Left lobe of liver (tissue), 2 donors: ENCODE measurements at regions not wholly inside any gene's neighbourhood (a gene's known extent, or its start where the extent isn't known, plus 50 kb on each side); places are given as distances from the start of the nearest gene placed in this dataset.
"Not testable (repeated sequence)": the region's sequence is repeated elsewhere in the genome, so short reads cannot be mapped to it uniquely, and the experiment has no call there.

Experiments
- ATAC-seq: fragments of 200-7000 bp; cut with Tn5 transposase; one replicate; pipeline ENCODE4 v1.9.1; 2020; ENCODE audit warnings: mild to moderate bottlenecking, moderate library complexity
- DNase-seq: peaks from one replicate; pipeline ENCODE4 v3.0.0-alpha.2; 2020; ENCODE audit warnings: low spot score
- donor health status: DM: no; HTN: no; CAD: no; lungs with moderate emphysema.
- donor health status: DM: no; HTN: yes; CAD: no.

DNA sequence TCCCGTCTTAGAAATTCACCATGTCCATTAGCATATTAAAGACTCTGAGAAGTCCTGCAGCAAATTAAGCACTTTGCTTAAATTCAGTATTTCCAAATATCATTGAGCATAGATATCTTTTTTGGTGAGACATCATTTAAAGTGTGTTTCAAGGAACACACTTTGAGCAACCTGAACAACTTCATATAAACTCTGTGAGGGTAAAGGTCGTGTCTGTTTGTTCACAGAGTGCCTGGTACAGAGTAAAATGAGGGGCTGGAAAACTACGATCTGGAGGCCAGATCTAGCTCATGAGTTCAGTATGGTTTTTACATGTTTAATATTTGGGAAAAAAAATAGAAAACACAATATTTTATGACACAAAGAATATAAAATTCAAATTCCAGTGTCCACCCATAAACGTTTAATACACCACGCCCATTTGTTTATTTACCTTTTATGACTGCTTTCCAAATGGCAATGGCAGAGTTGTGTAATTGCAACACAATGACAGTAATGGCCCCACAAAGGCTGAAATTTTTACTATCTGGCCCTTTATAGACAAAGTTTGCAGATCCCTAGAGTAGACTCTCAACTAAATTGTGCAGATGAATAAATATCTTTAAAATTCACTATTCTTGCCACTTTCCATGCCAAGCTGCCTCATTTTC lies 67.4 kb downstream of the SNTN start:
- ATAC-seq (no peak), DNase-seq (no peak)

DNA sequence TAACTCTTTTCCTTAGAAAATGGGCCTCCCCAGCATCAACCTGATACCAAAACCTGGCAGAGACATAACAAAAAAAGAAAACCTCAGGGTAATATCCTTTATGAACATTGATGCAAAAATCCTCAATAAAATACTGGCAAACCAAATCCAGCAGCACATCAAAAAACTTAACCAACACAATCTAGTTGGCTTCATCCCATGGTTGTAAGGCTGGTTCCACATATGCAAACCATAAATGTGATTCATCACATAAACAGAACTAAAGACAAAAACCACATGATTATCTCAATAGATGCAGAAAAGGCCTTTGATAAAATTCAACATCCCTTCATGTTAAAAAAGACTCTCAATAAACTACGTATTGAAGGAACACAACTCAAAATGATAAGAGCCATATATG lies 68.5 kb downstream of the SNTN start:
- not testable (repeated sequence) for DNase-seq, ATAC-seq

DNA sequence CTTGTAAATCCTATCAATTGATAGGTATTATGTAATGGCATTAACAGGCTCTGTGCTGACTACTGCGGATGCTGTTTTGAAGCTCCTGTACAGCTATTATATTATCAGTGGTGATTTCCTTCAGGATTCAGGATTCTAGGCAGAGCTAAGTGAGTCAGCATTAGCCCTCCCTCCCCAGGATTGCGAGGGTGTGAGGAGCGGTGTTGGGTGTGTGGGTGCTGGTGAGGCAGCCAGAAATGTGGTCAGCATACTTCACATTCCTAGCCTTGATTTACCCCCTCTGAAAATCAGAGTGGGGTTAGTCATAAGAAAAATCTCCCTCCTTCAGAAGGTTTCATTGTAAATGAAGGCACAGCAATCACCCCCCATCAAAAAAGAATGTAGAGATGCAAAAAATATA lies 72.5 kb downstream of the SNTN start:
- ATAC-seq (no peak), DNase-seq (no peak)

DNA sequence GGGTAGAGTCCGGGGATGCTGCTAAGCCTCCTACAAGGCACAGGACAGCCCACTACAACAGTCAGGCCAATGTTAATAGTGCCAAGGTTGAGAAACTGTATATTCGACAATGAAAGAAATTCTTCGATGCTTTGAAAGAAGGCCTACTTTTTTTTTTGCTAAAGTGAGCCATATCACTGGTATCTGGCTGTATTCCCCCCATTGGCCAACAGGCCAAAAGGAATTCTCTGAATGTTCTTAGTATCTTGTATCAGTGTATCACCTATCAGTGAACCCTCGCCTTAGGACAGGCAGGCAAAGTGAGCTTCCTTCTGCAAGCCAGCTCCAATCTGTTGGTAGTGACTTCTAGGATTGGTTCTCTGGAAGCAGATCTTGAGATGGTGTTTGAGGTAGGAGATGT lies 74.2 kb downstream of the SNTN start:
- ATAC-seq (no peak), DNase-seq (no peak)

DNA sequence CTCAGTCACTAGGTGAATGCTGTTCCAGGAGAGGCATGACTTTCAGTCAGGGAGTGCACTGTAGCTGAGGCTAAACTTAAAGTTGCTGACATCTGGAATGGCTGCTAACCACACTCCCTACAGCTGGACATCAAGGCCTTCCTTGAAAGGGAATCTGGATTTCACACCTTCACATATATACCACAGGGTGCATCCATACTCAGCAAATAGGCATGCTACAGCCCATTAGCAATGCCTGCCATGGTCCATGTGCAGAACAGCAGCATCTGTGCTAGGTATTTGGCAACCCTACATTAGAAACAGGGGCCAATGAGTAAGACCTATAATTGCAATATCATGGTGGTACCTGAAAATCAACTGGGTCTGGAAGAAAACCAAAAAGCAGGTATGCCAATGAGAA lies 74.8 kb downstream of the SNTN start:
- no peak for ATAC-seq

DNA sequence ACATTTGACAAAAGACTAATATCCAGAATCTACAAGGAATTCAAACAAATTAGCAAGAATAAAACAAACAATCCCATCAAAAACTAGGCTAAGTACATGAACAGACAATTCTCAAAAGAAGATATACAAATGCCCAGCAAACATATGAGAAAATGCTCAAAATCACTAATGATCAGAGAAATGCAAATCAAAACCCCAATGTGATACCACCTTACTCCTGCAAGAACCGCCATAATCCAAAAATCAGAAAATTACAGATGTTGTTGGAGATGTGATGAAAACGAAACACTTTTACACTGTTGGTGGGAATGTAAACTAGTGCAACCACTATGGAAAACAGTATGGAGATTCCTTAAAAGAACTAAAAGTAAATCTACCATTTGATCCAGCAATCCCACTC lies 79.4 kb downstream of the SNTN start:
- ATAC-seq (no peak), DNase-seq (no peak)

More for the DNA sequence above, 74.8 kb downstream of the SNTN start:
- no peak for DNase-seq

DNA sequence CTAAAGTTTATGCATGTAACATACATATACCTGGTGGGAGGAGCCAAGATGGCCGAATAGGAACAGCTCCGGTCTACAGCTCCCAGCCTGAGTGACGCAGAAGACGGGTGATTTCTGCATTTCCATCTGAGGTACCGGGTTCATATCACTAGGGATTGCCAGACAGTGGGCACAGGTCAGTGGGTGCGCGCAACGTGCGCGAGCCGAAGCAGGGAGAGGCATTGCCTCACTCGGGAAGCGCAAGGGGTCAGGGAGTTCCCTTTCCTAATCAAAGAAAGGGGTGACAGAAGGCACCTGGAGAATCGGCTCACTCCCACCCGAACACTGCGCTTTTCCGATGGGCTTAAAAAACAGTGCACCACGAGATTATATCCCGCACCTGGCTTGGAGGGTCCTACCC lies 80.8 kb downstream of the SNTN start:
- ATAC-seq, DNase-seq: not testable (repeated sequence)

DNA sequence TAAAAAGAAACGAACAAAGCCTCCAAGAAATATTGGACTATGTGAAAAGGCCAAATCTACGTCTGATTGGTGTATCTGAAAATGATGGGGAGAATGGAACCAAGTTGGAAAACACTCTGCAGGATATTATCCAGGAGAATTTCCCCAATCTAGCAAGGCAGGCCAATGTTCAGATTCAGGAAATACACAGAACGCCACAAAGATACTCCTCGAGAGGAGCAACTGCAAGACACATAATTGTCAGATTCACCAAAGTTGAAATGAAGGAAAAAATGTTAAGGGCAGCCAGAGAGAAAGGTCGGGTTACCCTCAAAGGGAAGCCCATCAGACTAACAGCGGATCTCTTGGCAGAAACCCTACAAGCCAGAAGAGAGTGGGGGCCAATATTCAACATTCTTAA lies 82.2 kb downstream of the SNTN start:
- not testable (repeated sequence) for ATAC-seq, DNase-seq

DNA sequence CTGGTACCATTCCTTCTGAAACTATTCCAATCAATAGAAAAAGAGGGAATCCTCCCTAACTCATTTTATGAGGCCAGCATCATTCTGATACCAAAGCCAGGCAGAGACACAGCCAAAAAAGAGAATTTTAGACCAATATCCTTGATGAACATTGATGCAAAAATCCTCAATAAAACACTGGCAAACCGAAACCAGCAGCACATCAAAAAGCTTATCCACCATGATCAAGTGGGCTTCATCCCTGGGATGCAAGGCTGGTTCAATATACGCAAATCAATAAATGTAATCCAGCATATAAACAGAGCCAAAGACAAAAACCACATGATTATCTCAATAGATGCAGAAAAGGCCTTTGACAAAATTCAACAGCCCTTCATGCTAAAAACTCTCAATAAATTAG lies 82.3 kb upstream of the C3orf49 start:
- DNase-seq, ATAC-seq: not testable (repeated sequence)

DNA sequence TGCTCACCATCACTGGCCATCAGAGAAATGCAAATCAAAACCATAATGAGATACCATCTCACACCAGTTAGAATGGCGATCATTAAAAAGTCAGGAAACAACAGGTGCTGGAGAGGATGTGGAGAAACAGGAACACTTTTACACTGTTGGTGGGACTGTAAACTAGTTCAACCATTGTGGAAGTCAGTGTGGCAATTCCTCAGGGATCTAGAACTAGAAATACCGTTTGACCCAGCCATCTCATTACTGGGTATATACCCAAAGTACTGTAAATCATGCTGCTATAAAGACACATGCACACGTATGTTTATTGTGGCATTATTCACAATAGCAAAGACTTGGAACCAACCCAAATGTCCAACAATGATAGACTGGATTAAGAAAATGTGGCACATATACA lies 80.5 kb upstream of the C3orf49 start:
- not testable (repeated sequence) for ATAC-seq

DNA sequence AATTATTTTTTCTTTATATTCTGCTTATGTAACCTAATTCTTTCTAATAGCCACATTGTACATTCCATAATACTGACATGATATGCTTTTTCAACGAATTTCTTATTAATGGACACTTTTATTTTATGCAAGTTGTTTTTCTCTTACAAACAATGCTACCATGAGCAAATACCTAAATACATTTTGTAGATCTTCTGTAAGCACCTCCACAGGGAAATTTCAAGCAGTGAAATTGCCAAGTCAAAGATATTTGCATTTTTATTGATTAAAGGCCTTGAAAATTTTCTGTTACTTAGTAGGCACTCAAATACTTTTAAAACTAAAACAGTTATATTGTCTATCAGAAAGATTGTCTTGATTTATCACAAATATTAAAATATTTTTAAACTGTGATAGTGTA lies 79.6 kb upstream of the C3orf49 start:
- no peak for DNase-seq

More for the DNA sequence above, 80.5 kb upstream of the C3orf49 start:
- not testable (repeated sequence) for DNase-seq

DNA sequence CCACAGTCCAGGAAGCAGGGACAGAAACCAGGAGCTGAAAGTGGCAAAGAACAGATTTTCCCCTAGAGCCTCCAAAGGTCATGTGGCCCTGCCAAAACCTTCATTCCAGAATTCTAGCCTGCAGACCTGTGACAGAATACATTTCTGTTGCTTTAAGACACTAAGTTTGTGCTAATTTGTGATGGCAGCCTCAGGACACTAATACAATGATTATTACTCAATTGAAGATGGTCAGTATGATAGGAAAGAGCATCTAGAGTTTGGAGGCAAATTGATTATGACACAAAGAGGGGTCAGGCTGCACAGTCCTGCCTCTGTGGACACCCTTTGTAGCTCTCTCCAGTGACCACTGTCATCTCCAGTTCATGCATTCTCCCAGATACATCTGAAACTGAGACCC lies 79.0 kb upstream of the C3orf49 start:
- DNase-seq (no peak), ATAC-seq (no peak)

More for the DNA sequence above, 79.6 kb upstream of the C3orf49 start:
- ATAC-seq, result no peak

DNA sequence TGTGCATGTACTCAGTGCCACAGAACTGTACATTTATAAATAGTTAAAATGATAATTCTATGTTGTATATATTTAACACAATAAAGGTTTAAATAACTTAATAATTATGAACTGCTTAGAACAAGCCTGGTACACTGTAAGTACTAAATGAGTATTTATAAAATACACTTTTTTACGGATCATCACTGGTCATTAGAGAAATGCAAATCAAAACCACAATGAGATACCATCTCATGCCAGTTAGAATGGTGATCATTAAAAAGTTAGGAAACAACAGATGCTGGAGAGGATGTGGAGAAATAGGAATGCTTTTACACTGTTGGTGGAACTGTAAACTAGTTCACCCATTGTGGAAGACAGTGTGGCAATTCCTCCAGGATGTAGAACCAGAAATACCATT lies 74.4 kb upstream of the C3orf49 start:
- not testable (repeated sequence) for ATAC-seq, DNase-seq

DNA sequence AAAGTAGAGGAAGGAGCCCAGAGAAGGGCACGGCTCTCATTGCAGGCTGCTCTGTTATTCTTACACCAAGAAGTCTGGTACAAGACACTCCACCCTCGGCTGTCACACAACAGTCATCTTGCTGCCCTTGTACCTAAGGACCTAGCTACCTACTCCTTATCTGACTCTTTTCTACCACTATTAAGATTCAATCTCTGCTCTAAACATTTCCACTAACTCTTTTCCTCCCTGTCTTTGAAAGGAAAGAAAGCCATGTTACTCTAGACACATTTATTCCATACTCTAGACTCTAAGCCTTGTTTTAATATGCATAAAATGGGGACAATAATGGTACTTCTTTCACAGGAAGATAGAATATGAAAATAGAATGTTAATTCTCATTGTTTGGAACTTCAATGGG lies 73.3 kb upstream of the C3orf49 start:
- no peak for DNase-seq
- ATAC-seq, result no peak

DNA sequence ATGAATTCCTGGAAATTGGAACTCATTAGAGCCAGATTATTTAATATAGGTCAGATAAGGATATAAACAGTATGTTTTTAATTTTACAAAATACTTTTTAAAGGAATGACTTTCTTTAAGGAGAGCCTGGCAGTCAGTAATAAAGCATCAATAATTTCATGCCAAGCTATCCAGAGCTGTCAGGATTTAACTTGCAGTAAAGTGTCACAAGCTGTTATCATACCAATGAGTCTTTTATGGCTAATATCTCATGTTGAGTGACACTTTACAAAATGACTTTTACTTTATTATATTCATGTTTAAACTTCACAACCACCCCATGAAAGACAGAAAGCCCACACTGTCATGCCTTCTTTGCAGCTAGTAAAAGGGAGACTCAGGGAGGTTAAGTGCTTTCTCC lies 72.9 kb upstream of the C3orf49 start:
- no peak for DNase-seq
- no peak for ATAC-seq

DNA sequence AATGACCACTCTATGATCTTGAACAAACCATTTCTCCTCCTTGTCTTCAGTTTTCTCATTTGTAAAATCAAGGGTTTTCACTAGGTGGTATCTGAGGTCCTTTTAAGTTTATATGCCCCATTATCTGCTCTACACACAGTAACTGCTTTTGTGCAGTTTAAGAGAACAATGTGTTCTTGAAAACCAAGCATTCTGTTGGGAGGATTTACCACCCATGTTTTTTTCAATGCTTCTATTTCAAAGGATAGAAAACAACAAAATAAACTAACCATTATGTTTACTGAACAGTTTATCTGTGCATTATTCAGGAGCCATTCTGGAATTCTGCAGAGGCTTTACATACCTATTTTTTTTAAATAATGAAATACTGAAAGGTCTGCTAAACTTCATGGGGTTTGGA lies 67.6 kb upstream of the C3orf49 start:
- no peak for ATAC-seq
- DNase-seq, result no peak

DNA sequence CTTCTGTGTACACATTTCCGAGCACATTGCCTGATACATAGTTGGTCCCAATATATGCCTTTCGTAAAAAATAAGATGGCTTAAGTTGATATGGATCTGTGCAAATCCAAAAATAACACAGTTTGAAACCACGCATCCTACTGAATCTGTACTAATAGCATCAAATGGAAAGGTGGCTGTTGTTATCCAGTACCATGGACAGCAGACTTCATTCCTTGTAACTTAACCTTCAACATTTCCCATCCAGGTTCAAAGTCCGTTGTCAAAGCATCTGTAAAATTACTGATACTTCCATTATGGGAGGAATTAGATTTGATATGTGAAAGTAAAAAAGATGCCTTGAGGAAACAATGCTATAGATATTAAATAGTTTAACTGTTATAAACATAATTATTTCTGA lies 65.5 kb upstream of the C3orf49 start:
- DNase-seq (no peak), ATAC-seq (peak; percentile 28)

DNA sequence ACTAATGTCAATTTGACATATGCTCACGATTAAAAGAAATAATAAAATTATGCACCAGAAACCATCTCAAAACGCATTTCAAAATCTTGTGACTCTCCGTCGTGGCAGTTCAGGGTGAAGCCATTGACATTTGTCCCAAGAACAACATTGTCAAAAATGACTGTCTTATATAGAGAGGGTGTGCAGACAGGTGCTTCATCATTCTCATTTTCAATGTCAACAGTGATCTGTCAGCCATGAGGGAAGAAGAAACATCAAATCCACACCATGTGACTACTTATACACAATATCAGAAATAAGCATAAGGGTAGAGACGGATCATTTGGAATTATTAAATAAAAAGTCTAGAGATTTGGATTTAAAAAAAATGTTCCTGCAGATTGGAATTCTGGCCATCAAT lies 65.1 kb upstream of the C3orf49 start:
- no peak for ATAC-seq
- DNase-seq, result no peak

DNA sequence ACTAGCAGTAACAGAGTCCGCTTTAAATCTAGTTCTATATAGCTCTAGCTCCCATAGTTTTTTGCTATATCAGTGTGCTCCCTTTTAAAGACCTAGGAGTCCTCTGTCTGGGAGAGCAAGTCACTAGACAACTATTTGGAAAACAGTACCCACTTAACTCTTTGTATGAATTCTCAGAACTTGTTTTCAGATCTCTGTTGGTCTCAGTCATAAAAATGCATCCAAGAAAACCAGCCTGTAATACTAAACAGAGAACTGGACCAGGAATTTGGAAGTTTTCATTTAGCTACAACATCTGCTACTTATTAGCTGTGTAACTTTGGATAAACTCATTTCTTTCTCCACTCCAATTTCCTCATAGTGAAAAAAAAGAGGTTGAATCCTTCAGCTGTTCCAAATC lies 56.9 kb upstream of the C3orf49 start:
- no peak for DNase-seq
- no peak for ATAC-seq

DNA sequence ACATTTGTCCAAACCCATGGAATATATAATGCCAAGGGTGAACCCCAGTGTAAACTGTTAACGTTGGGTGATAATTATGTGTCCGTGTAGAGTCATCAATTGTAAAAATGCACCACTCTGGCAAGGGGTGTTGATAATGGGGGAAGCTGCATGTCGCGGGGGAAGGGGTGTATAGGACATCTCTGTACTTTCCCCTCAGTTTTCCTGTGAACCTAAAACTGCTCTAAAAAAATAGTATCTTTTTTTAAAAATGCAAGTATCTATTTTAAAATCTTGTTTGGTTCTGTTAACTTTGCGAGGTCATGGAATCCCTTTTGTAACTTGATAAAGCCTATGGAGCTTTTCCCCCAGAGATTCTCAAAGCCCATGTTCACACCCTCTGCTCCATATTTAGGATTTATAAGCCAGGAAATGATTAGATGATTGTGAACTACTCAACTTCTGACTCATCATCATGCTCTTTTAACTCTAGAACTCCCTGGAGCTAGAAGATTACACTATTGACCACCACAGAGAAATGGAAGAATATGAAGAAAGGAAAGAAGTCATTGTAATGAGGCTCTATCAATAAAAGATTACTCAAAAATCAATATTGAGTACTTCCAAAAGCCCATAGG lies 56.1 kb upstream of the C3orf49 start:
- ATAC-seq (no peak), DNase-seq (no peak)

DNA sequence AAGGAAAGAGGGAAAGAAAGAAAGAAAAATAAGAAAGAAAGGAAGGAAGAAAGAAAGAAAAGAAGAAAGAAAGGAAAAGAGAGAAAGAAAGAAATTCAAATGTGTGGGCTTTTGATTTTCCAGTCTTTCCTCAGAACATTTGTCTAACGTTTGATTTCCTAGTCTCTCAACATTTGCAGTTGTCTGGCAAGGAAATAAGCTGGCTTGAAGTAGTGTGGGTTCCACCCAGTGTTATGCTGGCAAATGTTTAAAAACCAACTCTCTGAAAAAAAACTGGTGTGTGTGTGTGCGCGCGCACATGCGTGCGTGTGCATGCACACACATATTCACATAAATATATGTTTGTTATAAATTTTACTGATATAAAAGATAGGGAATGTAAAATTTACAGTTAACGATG lies 54.6 kb upstream of the C3orf49 start:
- DNase-seq, result no peak
- ATAC-seq, result no peak

DNA sequence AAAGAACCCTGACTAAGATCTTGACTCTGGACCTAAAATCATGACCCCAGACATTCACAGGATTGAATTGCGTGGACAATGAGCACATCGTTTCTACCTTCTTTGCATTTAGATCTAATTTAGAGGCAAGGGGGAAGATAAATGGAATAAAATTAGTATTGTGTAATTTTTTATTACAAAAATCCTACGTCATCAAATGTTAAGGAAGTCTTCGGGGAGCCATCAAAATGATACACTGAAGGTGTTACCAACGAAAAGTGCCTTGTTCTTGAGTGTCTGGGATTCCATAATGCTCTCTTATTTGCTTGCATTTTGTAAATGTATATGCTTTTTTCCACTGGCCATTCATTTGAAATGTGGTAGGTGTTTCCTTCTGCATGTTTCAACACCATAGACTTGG lies 52.8 kb upstream of the C3orf49 start:
- no peak for DNase-seq
- no peak for ATAC-seq

DNA sequence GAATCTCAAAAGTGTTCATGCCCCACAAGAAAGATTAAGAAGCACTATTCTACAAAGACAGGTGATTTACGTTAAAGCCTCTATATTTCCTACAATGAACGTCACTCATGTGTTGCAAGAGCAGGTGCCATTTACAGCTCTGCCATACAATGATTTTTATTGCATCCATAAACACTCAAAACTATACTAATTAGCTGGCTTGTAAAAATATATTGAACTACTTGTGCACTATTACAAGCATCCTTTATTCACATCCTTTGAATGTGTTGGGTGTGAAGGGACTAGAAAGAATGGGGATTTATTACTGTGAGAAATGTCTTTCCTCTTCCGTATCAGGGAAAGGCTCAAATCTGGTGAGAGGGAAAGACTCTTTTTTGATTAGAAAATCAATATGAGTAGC lies 50.7 kb upstream of the C3orf49 start:
- DNase-seq, result no peak
- ATAC-seq, result no peak
